B cell (primary cell): ENCODE measurements at regions not wholly inside any gene's neighbourhood (a gene's known extent, or its start where the extent isn't known, plus 50 kb on each side); places are given as distances from the start of the nearest gene placed in this dataset.
"Not testable (repeated sequence)": the region's sequence is repeated elsewhere in the genome, so short reads cannot be mapped to it uniquely, and the experiment has no call there.

ENCODE experiments used
- ATAC-seq: fragments of 200-7000 bp; cut with Tn5 transposase; one replicate; pipeline ENCODE4 v1.10.0; 2021; ENCODE audit warnings: low read depth, mild to moderate bottlenecking, moderate number of reproducible peaks, moderate library complexity
- CTCF ChIA-PET: fragments of 350-600 bp; sonication (Branson Sonifier 250); formaldehyde crosslinking; loops from one replicate; lab custom pipeline; 2021; ENCODE audit warnings: antibody characterized with exemption, inconsistent platforms; lab: Charles Lee
- POLR2A ChIA-PET: fragments of 350-600 bp; sonication (Branson Sonifier 250); formaldehyde crosslinking; loops from one replicate; lab custom pipeline; 2021; ENCODE audit warnings: antibody characterized with exemption; lab: Charles Lee
- DNase-seq: peaks from one replicate; pipeline ENCODE4 v3.0.0; 2013
- H2AFZ ChIP-seq: 2 replicates; pipeline ENCODE4 v1.6.1; 2012; ENCODE audit warnings: mild to moderate bottlenecking, low read depth, low read length; ENCODE audit not compliant: insufficient read depth, poor library complexity, severe bottlenecking
- H3K27ac ChIP-seq, 2 donors: 1 replicate in 1 of 2; 2 replicates in 1 of 2; pipeline ENCODE4 v1.5.1; 2012 to 2013; ENCODE audit warnings: low read length in 2 of 2, mild to moderate bottlenecking in 2 of 2, moderate library complexity in 1 of 2
- H3K27me3 ChIP-seq, 4 experiments: fragments of 200-600 bp in 1 of 4; sonication (generic) in 1 of 4; replicated peaks in 1 of 4; 1 replicate in 2 of 4; 2 replicates in 2 of 4; pipeline versions ENCODE4 v1.6.1 to v1.7.0; 2013 to 2016; ENCODE audit warnings: low read length in 3 of 4, mild to moderate bottlenecking in 2 of 4, mixed read lengths in 1 of 4, moderate library complexity in 1 of 4; ENCODE audit not compliant: insufficient read depth in 4 of 4, control insufficient read depth in 3 of 4; ENCODE audit errors: control extremely low read depth in 1 of 4
- H3K36me3 ChIP-seq, 2 experiments: replicated peaks in 1 of 2; 1 replicate in 1 of 2; 2 replicates in 1 of 2; pipeline versions ENCODE4 v1.6.1 to v1.7.1; 2013; ENCODE audit warnings: low read length in 1 of 2; ENCODE audit not compliant: insufficient read depth in 2 of 2, control insufficient read depth in 1 of 2; ENCODE audit errors: control extremely low read depth in 1 of 2, extremely low read depth in 1 of 2
- H3K4me1 ChIP-seq, 2 donors: fragments of 200-600 bp in 1 of 2; sonication (generic) in 1 of 2; 1 replicate in 1 of 2; 2 replicates in 1 of 2; pipeline versions ENCODE4 v1.5.1 to v1.6.1; 2013 to 2017; ENCODE audit warnings: low read length in 2 of 2; ENCODE audit not compliant: control insufficient read depth in 2 of 2, insufficient read depth in 2 of 2
- H3K4me2 ChIP-seq: replicated peaks from 2 replicates; pipeline ENCODE3; 2012; ENCODE audit warnings: mild to moderate bottlenecking, low read depth, low read length; ENCODE audit not compliant: poor library complexity, severe bottlenecking
- H3K4me3 ChIP-seq, 5 experiments: fragments of 200-600 bp in 1 of 5; sonication (generic) in 1 of 5; 1 replicate in 3 of 5; 2 replicates in 2 of 5; pipeline versions ENCODE4 v1.5.1 to v1.7.0; 2011 to 2016; ENCODE audit warnings: low read length in 4 of 5, mild to moderate bottlenecking in 4 of 5, low read depth in 2 of 5, control low read depth in 1 of 5, moderate library complexity in 1 of 5; ENCODE audit not compliant: insufficient read depth in 1 of 5; ENCODE audit errors: control extremely low read depth in 1 of 5, extremely low read depth in 1 of 5
- H3K79me2 ChIP-seq: fragments of 200-600 bp; sonication (generic); one replicate; pipeline ENCODE4 v1.6.0; 2016; ENCODE audit warnings: low read length; ENCODE audit not compliant: control insufficient read depth, insufficient read depth
- H3K9ac ChIP-seq: fragments of 200-600 bp; sonication (generic); 2 replicates; pipeline ENCODE4 v1.6.1; 2017; ENCODE audit warnings: mild to moderate bottlenecking, low read length, moderate library complexity
- H3K9me3 ChIP-seq, 3 donors: one replicate each; pipeline versions ENCODE4 v1.6.1 to v1.7.1; 2013; ENCODE audit warnings: low read length in 2 of 3; ENCODE audit not compliant: control insufficient read depth in 2 of 3, insufficient read depth in 1 of 3; ENCODE audit errors: control extremely low read depth in 1 of 3
- H4K20me1 ChIP-seq: 2 replicates; pipeline ENCODE4 v1.6.0; 2012; ENCODE audit warnings: mild to moderate bottlenecking, low read length; ENCODE audit not compliant: insufficient read depth, control insufficient read depth, poor library complexity, severe bottlenecking
- H3K27ac Mint-ChIP-seq: one replicate; pipeline ENCODE4 v1.8.0; 2021; ENCODE audit warnings: mixed read lengths
- H3K27me3 Mint-ChIP-seq: one replicate; pipeline ENCODE4 v1.8.0; 2021; ENCODE audit warnings: mixed read lengths
- H3K4me1 Mint-ChIP-seq: one replicate; pipeline ENCODE4 v1.8.0; 2021; ENCODE audit warnings: mixed read lengths
- H3K4me3 Mint-ChIP-seq: one replicate; pipeline ENCODE4 v1.8.0; 2021; ENCODE audit warnings: mixed read lengths
- H3K9me3 Mint-ChIP-seq: one replicate; pipeline ENCODE4 v1.8.0; 2022; ENCODE audit warnings: mixed read lengths; ENCODE audit not compliant: insufficient read depth
- WGBS: methylation state at CpG from one replicate; pipeline ENCODE4 v1.1.5; 2013; ENCODE audit warnings: missing lambda C conversion rate; ENCODE audit not compliant: insufficient coverage; 5-methylcytosine and 5-hydroxymethylcytosine counted together
- intact Hi-C: fragments of 100-400 bp; cut with micrococcal nuclease; formaldehyde crosslinking; loops from one replicate; pipeline ENCODE4 v1.10.0; 2022

GRCh38 chr9:62833323-62834200, 1643.7 kb downstream of the SPATA31A7 start:
- H3K36me3 ChIP-seq, H3K9ac ChIP-seq, H2AFZ ChIP-seq, ATAC-seq, CTCF ChIA-PET, H3K4me2 ChIP-seq, H3K4me3 Mint-ChIP-seq, H3K27me3 Mint-ChIP-seq, H3K9me3 Mint-ChIP-seq, H4K20me1 ChIP-seq, intact Hi-C loops, H3K4me3 ChIP-seq, H3K9me3 ChIP-seq, DNase-seq, H3K4me1 Mint-ChIP-seq, H3K27me3 ChIP-seq, H3K79me2 ChIP-seq, H3K27ac Mint-ChIP-seq, H3K27ac ChIP-seq, POLR2A ChIA-PET: not testable (repeated sequence)
- H3K4me1 ChIP-seq: peaks cover 0 to 13% of the 10 kb centered on the region in 2 donors
- 53% methylated on average over 9 of the region's 33 CpGs for WGBS

- H3K4me3 Mint-ChIP-seq: peak overlapping the region; percentile 61
- DNase-seq: peak; percentile 66
- ATAC-seq, H3K79me2 ChIP-seq, H3K4me1 Mint-ChIP-seq, H4K20me1 ChIP-seq, H3K36me3 ChIP-seq, H3K27me3 Mint-ChIP-seq, intact Hi-C loops, H3K9me3 Mint-ChIP-seq, H3K27me3 ChIP-seq, CTCF ChIA-PET, H3K9me3 ChIP-seq, H3K4me1 ChIP-seq, H3K4me2 ChIP-seq: not testable (repeated sequence)
- H3K4me3 ChIP-seq: peak overlapping the region in 4 of 5 experiments; percentile 35 to 60 (median 46)
- 8% methylated on average over 18 of the region's 50 CpGs for WGBS
- H3K27ac Mint-ChIP-seq: peak overlapping the region; percentile 62
- H3K9ac ChIP-seq: peak overlapping the region; percentile 67
- POLR2A ChIA-PET: interaction anchor here (1.2 kb wide), 1 partner anchor 35 kb away, joined by 3 read pairs; no protein-coding TSS in a partner anchor
- peak overlapping the region; percentile 82 for H2AFZ ChIP-seq
- peak overlapping the region; percentile 50 to 66 for H3K27ac ChIP-seq
Measured at GRCh38 chr9:62837254-62837911, 1647.5 kb downstream of the SPATA31A7 start.

GRCh38 chr9:62838024-62838718, 1648.3 kb downstream of the SPATA31A7 start:
- H3K4me2 ChIP-seq: peak overlapping the region; percentile 64
- H3K4me1 Mint-ChIP-seq, H4K20me1 ChIP-seq, CTCF ChIA-PET, H3K79me2 ChIP-seq, H3K4me1 ChIP-seq, H3K9me3 Mint-ChIP-seq, H3K9me3 ChIP-seq, H3K36me3 ChIP-seq, intact Hi-C loops, H3K27me3 Mint-ChIP-seq, H3K27me3 ChIP-seq: not testable (repeated sequence)
- peak overlapping the region; percentile 39 to 50 for H3K27ac ChIP-seq
- peak; percentile 95 for DNase-seq
- POLR2A ChIA-PET: interaction anchor here (1.2 kb wide), 1 partner anchor 36 kb away, joined by 3 read pairs; no protein-coding TSS in a partner anchor
- peak overlapping the region; percentile 67 for H3K9ac ChIP-seq
- ATAC-seq: peak; percentile 99
- under 1% methylated on average over 50 of the region's 60 CpGs for WGBS
- peak overlapping the region; percentile 82 for H2AFZ ChIP-seq
- Mint-ChIP-seq H3K27ac (peak overlapping the region; percentile 95), H3K4me3 (peak overlapping the region; percentile 94)
- peak overlapping the region in 4 of 5 experiments; percentile 44 to 69 (median 55) for H3K4me3 ChIP-seq
